GM18502 (cell line): ENCODE measurements at regions not wholly inside any gene's neighbourhood (a gene's known extent, or its start where the extent isn't known, plus 50 kb on each side); places are given as distances from the start of the nearest gene placed in this dataset.
"Not testable (repeated sequence)": the region's sequence is repeated elsewhere in the genome, so short reads cannot be mapped to it uniquely, and the experiment has no call there.

Experiments
- ATAC-seq: cut with Tn5 transposase; IDR thresholded peaks from one replicate; pipeline ENCODE4 v1.9.1; 2021; ENCODE audit warnings: mild to moderate bottlenecking; ENCODE audit not compliant: unreplicated experiment, poor library complexity

GRCh38 chr16:22436823-22437652, 62.6 kb upstream of the CDR2 start:
- peak; percentile 69 for ATAC-seq

- peak; percentile 40 for ATAC-seq
Measured at GRCh38 chr16:22436326-22436822, 62.0 kb upstream of the CDR2 start.

- ATAC-seq: not testable (repeated sequence)
Measured at GRCh38 chr16:22431314-22431713, 56.9 kb upstream of the CDR2 start.

GRCh38 chr16:22428654-22429053, 54.2 kb upstream of the CDR2 start:
- ATAC-seq: no peak

- no peak for ATAC-seq
Measured at GRCh38 chr16:22427556-22427955, 53.1 kb upstream of the CDR2 start.

GRCh38 chr16:22425847-22426246, 51.4 kb upstream of the CDR2 start:
- ATAC-seq: no peak

GRCh38 chr16:22425036-22425801, 50.8 kb upstream of the CDR2 start:
- no peak for ATAC-seq

- no peak for ATAC-seq
Measured at GRCh38 chr16:22424161-22424937, 49.9 kb upstream of the CDR2 start.
